ENCODE measurements at regions not wholly inside any gene's neighbourhood (a gene's known extent, or its start where the extent isn't known, plus 50 kb on each side); places are given as distances from the start of the nearest gene placed in this dataset.
A peak's percentile ranks its signal among the peaks of the same experiment; 100 is the strongest.
"Not testable (repeated sequence)": the region's sequence is repeated elsewhere in the genome, so short reads cannot be mapped to it uniquely, and the experiment has no call there.

DNA sequence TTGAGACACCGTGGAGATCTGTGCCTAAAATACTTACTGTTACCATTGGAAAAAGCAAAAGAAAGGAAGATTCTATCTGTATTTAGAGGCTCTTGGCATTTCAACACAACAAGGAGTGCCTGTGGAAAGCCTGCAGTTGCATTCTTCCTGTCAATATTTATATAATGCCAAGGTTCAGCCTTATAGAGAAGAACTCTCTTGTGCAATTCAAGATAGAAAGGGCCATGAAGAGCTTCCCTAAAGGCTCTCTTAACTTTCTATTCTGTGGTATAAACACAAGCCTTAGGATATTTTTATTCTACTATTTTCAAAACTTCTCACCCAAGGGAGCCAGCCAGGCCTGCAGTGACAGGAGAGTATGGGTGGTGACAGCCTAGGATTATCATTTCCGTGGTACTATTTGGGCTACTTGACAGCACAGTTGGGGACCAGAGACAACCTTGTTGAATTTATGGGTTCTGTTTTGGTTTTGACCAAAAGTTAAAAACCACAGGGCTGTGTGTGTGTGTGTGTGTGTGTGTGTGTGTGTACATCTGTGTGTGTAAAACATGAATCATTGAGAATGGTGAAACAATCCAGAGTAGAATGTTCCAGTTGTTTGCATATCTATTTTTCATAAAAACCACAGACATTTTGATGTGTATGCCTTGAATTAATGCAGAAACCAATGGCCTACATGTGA, 700.9 kb upstream of the SLC35B3 start:
- intact Hi-C loops (cut with DNase I): no loop called here
- no peaks in the 10 kb centered on the region for H3K27me3 ChIP-seq
- no peaks in the 10 kb centered on the region for H3K9me3 ChIP-seq
- peaks cover 25% of the 10 kb centered on the region for H3K4me1 ChIP-seq
- H3K4me3 ChIP-seq: no peak overlapping the region
- H3K36me3 ChIP-seq: no peaks in the 10 kb centered on the region
- TF ChIP-seq POLR2A (IDR thresholded peaks at IDR 0.05): no peak
- TF ChIP-seq POLR2AphosphoS5 (IDR thresholded peaks at IDR 0.05; ENCODE audit: insufficient read depth in 1 of 2, low read depth in 1 of 2): no peak
- TF ChIP-seq, protein P1, sequence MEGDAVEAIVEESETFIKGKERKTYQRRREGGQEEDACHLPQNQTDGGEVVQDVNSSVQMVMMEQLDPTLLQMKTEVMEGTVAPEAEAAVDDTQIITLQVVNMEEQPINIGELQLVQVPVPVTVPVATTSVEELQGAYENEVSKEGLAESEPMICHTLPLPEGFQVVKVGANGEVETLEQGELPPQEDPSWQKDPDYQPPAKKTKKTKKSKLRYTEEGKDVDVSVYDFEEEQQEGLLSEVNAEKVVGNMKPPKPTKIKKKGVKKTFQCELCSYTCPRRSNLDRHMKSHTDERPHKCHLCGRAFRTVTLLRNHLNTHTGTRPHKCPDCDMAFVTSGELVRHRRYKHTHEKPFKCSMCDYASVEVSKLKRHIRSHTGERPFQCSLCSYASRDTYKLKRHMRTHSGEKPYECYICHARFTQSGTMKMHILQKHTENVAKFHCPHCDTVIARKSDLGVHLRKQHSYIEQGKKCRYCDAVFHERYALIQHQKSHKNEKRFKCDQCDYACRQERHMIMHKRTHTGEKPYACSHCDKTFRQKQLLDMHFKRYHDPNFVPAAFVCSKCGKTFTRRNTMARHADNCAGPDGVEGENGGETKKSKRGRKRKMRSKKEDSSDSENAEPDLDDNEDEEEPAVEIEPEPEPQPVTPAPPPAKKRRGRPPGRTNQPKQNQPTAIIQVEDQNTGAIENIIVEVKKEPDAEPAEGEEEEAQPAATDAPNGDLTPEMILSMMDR (IDR thresholded peaks at IDR 0.05): no peak
- no peak overlapping the region for H3K27ac ChIP-seq
- DNase-seq (ENCODE audit: extremely low spot score in 2 of 2): no peak

- no peaks in the 10 kb centered on the region for H3K9me3 ChIP-seq
- TF ChIP-seq, protein P1 (IDR thresholded peaks at IDR 0.05): no peak
- TF ChIP-seq POLR2AphosphoS5 (IDR thresholded peaks at IDR 0.05; ENCODE audit: insufficient read depth in 1 of 2, low read depth in 1 of 2) (peak in 1 of 2 donors; percentile 47), POLR2A (IDR thresholded peaks at IDR 0.05) (no peak)
- H3K36me3 ChIP-seq: no peaks in the 10 kb centered on the region
- H3K4me3 ChIP-seq: no peak overlapping the region
- peaks cover 9% of the 10 kb centered on the region for H3K4me1 ChIP-seq
- intact Hi-C loops (cut with DNase I): no loop called here
- H3K27me3 ChIP-seq: no peaks in the 10 kb centered on the region
- no peak overlapping the region for H3K27ac ChIP-seq
- DNase-seq (ENCODE audit: extremely low spot score in 2 of 2): no peak
These were observed 696.3 kb upstream of the SLC35B3 start for GRCh38 chr6:9131616-9132015.

DNA sequence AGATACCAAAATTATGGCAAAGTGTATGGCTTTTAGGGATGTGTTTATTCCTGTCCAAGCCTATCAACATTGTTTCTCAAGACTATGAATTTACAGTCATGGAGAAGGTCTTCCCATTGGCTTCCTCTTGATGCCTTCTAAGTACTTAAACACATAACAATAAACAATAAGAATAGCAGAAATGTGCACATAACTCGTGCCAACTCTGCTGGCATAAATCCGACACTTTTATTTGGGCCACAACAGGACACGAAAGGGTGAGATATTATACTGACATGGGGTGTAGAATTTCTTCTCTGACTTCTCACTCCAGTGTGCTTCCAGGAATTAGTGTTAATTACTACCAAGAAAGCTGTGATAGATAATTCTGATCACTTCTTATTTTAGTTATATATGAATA, 695.9 kb upstream of the SLC35B3 start:
- intact Hi-C loops (cut with DNase I): no loop called here
- no peak for DNase-seq (ENCODE audit: extremely low spot score in 2 of 2)
- Histone ChIP-seq H3K4me3 (no peak overlapping the region), H3K27ac (no peak overlapping the region), H3K4me1 (peaks cover 9% of the 10 kb centered on the region), H3K36me3 (no peaks in the 10 kb centered on the region), H3K9me3 (no peaks in the 10 kb centered on the region), H3K27me3 (no peaks in the 10 kb centered on the region)
- TF ChIP-seq, protein P1 (IDR thresholded peaks at IDR 0.05): no peak
- TF ChIP-seq POLR2AphosphoS5 (IDR thresholded peaks at IDR 0.05; ENCODE audit: insufficient read depth in 1 of 2, low read depth in 1 of 2): no peak
- no peak for TF ChIP-seq POLR2A (IDR thresholded peaks at IDR 0.05)

- Histone ChIP-seq H3K36me3 (no peaks in the 10 kb centered on the region), H3K4me1 (peaks cover 9% of the 10 kb centered on the region), H3K4me3 (no peak overlapping the region), H3K9me3 (no peaks in the 10 kb centered on the region), H3K27ac (no peak overlapping the region), H3K27me3 (no peaks in the 10 kb centered on the region)
- intact Hi-C loops (cut with DNase I): no loop called here
- TF ChIP-seq, protein P1 (IDR thresholded peaks at IDR 0.05): no peak
- TF ChIP-seq POLR2AphosphoS5 (IDR thresholded peaks at IDR 0.05; ENCODE audit: insufficient read depth in 1 of 2, low read depth in 1 of 2): no peak
- TF ChIP-seq POLR2A (IDR thresholded peaks at IDR 0.05): no peak
- no peak for DNase-seq (ENCODE audit: extremely low spot score in 2 of 2)
These were observed 693.6 kb upstream of the SLC35B3 start for GRCh38 chr6:9128970-9129369.

- no peak overlapping the region for H3K4me3 ChIP-seq
- H3K4me1 ChIP-seq: peaks cover 9% of the 10 kb centered on the region
- no peaks in the 10 kb centered on the region for H3K9me3 ChIP-seq
- H3K27me3 ChIP-seq: no peaks in the 10 kb centered on the region
- H3K36me3 ChIP-seq: no peaks in the 10 kb centered on the region
- TF ChIP-seq, protein P1 (IDR thresholded peaks at IDR 0.05): no peak
- no peak for TF ChIP-seq POLR2A (IDR thresholded peaks at IDR 0.05)
- TF ChIP-seq POLR2AphosphoS5 (IDR thresholded peaks at IDR 0.05; ENCODE audit: insufficient read depth in 1 of 2, low read depth in 1 of 2): no peak
- intact Hi-C loops (cut with DNase I): no loop called here
- no peak for DNase-seq (ENCODE audit: extremely low spot score in 2 of 2)
- H3K27ac ChIP-seq: no peak overlapping the region
These were observed 691.7 kb upstream of the SLC35B3 start for GRCh38 chr6:9126878-9127560.

- H3K36me3 ChIP-seq; H3K9me3 ChIP-seq; H3K27ac ChIP-seq; DNase-seq (ENCODE audit: extremely low spot score in 2 of 2); H3K4me1 ChIP-seq; H3K4me3 ChIP-seq; H3K27me3 ChIP-seq; intact Hi-C loops (cut with DNase I): not testable (repeated sequence)
These were observed 690.7 kb upstream of the SLC35B3 start for GRCh38 chr6:9126034-9126433.

Measured in vagina (tissue), 2 donors.